HEK293 (cell line): ENCODE measurements at regions not wholly inside any gene's neighbourhood (a gene's known extent, or its start where the extent isn't known, plus 50 kb on each side); places are given as distances from the start of the nearest gene placed in this dataset.

Experiments
- CTCF ChIA-PET: fragments of 350-600 bp; formaldehyde crosslinking; extraction: SDS; loops from one replicate; lab custom pipeline; 2021; ENCODE audit warnings: antibody characterized with exemption; lab: Yijun Ruan, JAX
- POLR2A ChIA-PET: fragments of 300-600 bp; formaldehyde crosslinking; extraction: SDS; loops from one replicate; lab custom pipeline; 2020; ENCODE audit warnings: antibody characterized with exemption, inconsistent platforms; lab: Yijun Ruan, JAX
- H3K27ac ChIP-seq: fragments of 200-500 bp; sonication (Bioruptor generic); 2 replicates; pipeline ENCODE4 v1.5.1; 2014; ENCODE audit warnings: low read depth, low read length, control low read depth, inconsistent platforms; ENCODE audit errors: extremely low read depth
- H3K36me3 ChIP-seq, 2 experiments: fragments of 200-500 bp in 1 of 2; sonication (Bioruptor generic) in 1 of 2; 1 replicate in 1 of 2; 2 replicates in 1 of 2; pipeline ENCODE4 v1.5.1; 2014 to 2017; ENCODE audit warnings: inconsistent platforms in 2 of 2, low read length in 2 of 2; ENCODE audit not compliant: control insufficient read depth in 2 of 2, insufficient read depth in 1 of 2
- H3K4me1 ChIP-seq: fragments of 200-500 bp; sonication (Bioruptor generic); 2 replicates; pipeline ENCODE4 v1.5.1; 2014; ENCODE audit warnings: mild to moderate bottlenecking, low read length, inconsistent platforms; ENCODE audit not compliant: control insufficient read depth, insufficient read depth
- H3K4me3 ChIP-seq: 2 replicates; pipeline ENCODE4 v1.5.1; 2011; ENCODE audit warnings: low read depth, mild to moderate bottlenecking, control low read depth, low read length, moderate library complexity
- H3K9me3 ChIP-seq: fragments of 200-500 bp; sonication (Bioruptor generic); 2 replicates; pipeline ENCODE4 v1.5.1; 2014; ENCODE audit warnings: low read depth, low read length, inconsistent platforms; ENCODE audit not compliant: control insufficient read depth, insufficient read depth
- GLIS2 ChIP-seq: fragments of 450-650 bp; formaldehyde crosslinking; IDR thresholded peaks from 2 replicates; pipeline ENCODE4 v1.5.1; 2016; ENCODE audit warnings: missing biosample characterization, missing genetic modification characterization
- HOXC10 ChIP-seq: sonication (generic); formaldehyde crosslinking; IDR thresholded peaks from 2 replicates; pipeline ENCODE4 v1.8.1; 2023; ENCODE audit warnings: mild to moderate bottlenecking, missing genetic modification reagents
- KLF9 ChIP-seq: fragments of 450-650 bp; formaldehyde crosslinking; IDR thresholded peaks from 2 replicates; pipeline ENCODE4 v1.5.1; 2016; ENCODE audit warnings: missing biosample characterization, missing genetic modification characterization, low read depth
- OSR2 ChIP-seq: fragments of 450-650 bp; formaldehyde crosslinking; IDR thresholded peaks from 2 replicates; pipeline ENCODE4 v1.5.1; 2016; ENCODE audit warnings: missing biosample characterization, missing genetic modification characterization
- ZBTB44 ChIP-seq: fragments of 450-650 bp; IDR thresholded peaks from 2 replicates; pipeline ENCODE4 v1.5.1; 2018; ENCODE audit warnings: missing biosample characterization, mild to moderate bottlenecking, missing genetic modification characterization
- ZNF148 ChIP-seq: fragments of 450-650 bp; formaldehyde crosslinking; IDR thresholded peaks from 2 replicates; pipeline ENCODE4 v1.5.0; 2017; ENCODE audit warnings: missing biosample characterization, missing genetic modification characterization, borderline replicate concordance
- ZNF155 ChIP-seq: fragments of 450-650 bp; formaldehyde crosslinking; IDR thresholded peaks from 2 replicates; pipeline ENCODE4 v1.5.1; 2016; ENCODE audit warnings: missing biosample characterization, missing genetic modification characterization
- ZNF157 ChIP-seq: fragments of 450-650 bp; formaldehyde crosslinking; IDR thresholded peaks from 2 replicates; pipeline ENCODE4 v1.5.1; 2016; ENCODE audit warnings: missing biosample characterization, missing genetic modification characterization
- ZNF16 ChIP-seq: fragments of 450-650 bp; formaldehyde crosslinking; IDR thresholded peaks from 2 replicates; pipeline ENCODE4 v1.5.1; 2016; ENCODE audit warnings: low read depth, missing biosample characterization, missing genetic modification characterization
- ZNF223 ChIP-seq: fragments of 450-650 bp; formaldehyde crosslinking; IDR thresholded peaks from 2 replicates; pipeline ENCODE4 v1.5.1; 2016; ENCODE audit warnings: missing biosample characterization, missing genetic modification characterization
- ZNF24 ChIP-seq: fragments of 450-650 bp; formaldehyde crosslinking; IDR thresholded peaks from 2 replicates; pipeline ENCODE4 v1.5.1; 2016; ENCODE audit warnings: missing biosample characterization, missing genetic modification characterization
- ZNF248 ChIP-seq: fragments of 450-650 bp; formaldehyde crosslinking; IDR thresholded peaks from 2 replicates; pipeline ENCODE4 v1.5.1; 2017; ENCODE audit warnings: missing biosample characterization, missing genetic modification characterization
- ZNF274 ChIP-seq, 2 experiments: fragments of 200-500 bp in 1 of 2; fragments of 450-650 bp in 1 of 2; sonication (Bioruptor generic) in 1 of 2; formaldehyde crosslinking in 1 of 2; IDR thresholded peaks; 2 replicates each; pipeline versions ENCODE4 v1.5.1 to v1.6.1; 2014 to 2016; ENCODE audit warnings: borderline replicate concordance in 1 of 2, inconsistent platforms in 1 of 2, low read length in 1 of 2, missing biosample characterization in 1 of 2, missing genetic modification characterization in 1 of 2
- ZNF302 ChIP-seq: fragments of 450-650 bp; formaldehyde crosslinking; IDR thresholded peaks from 2 replicates; pipeline ENCODE4 v1.5.1; 2016; ENCODE audit warnings: missing biosample characterization, missing genetic modification characterization, low read depth
- ZNF423 ChIP-seq: fragments of 450-650 bp; formaldehyde crosslinking; IDR thresholded peaks from 2 replicates; pipeline ENCODE4 v1.5.1; 2016; ENCODE audit warnings: missing biosample characterization, missing genetic modification characterization
- ZNF530 ChIP-seq: fragments of 450-650 bp; formaldehyde crosslinking; IDR thresholded peaks from 2 replicates; pipeline ENCODE4 v1.5.1; 2016; ENCODE audit warnings: low read depth, missing biosample characterization, missing genetic modification characterization
- ZNF596 ChIP-seq: fragments of 450-650 bp; IDR thresholded peaks from 2 replicates; pipeline ENCODE4 v1.5.0; 2018; ENCODE audit warnings: missing biosample characterization, mild to moderate bottlenecking, missing genetic modification characterization, moderate library complexity
- ZNF623 ChIP-seq: fragments of 450-650 bp; formaldehyde crosslinking; IDR thresholded peaks from 2 replicates; pipeline ENCODE4 v1.5.1; 2016; ENCODE audit warnings: missing biosample characterization, missing genetic modification characterization
- ZNF629 ChIP-seq: fragments of 450-650 bp; formaldehyde crosslinking; IDR thresholded peaks from 2 replicates; pipeline ENCODE4 v1.5.1; 2017; ENCODE audit warnings: missing biosample characterization, missing genetic modification characterization
- ZNF660 ChIP-seq: fragments of 450-650 bp; IDR thresholded peaks from 2 replicates; pipeline ENCODE4 v1.5.1; 2018; ENCODE audit warnings: missing biosample characterization, mild to moderate bottlenecking, missing genetic modification characterization
- ZNF664 ChIP-seq: fragments of 450-650 bp; formaldehyde crosslinking; IDR thresholded peaks from 2 replicates; pipeline ENCODE4 v1.5.1; 2016; ENCODE audit warnings: missing biosample characterization, missing genetic modification characterization
- ZNF776 ChIP-seq: fragments of 450-650 bp; formaldehyde crosslinking; IDR thresholded peaks from 2 replicates; pipeline ENCODE4 v1.5.0; 2017; ENCODE audit warnings: missing biosample characterization, missing genetic modification characterization, borderline replicate concordance
- ZSCAN18 ChIP-seq: fragments of 450-650 bp; formaldehyde crosslinking; IDR thresholded peaks from 2 replicates; pipeline ENCODE4 v1.5.1; 2016; ENCODE audit warnings: missing biosample characterization, missing genetic modification characterization
- TF ChIP-seq, protein P1 (sequence below): fragments of 450-650 bp; formaldehyde crosslinking; IDR thresholded peaks from 2 replicates; pipeline ENCODE4 v1.5.1; 2017; ENCODE audit warnings: missing biosample characterization, mild to moderate bottlenecking, missing genetic modification characterization, moderate library complexity
- TF ChIP-seq, protein P2 (sequence below): fragments of 450-650 bp; formaldehyde crosslinking; IDR thresholded peaks from 2 replicates; pipeline ENCODE4 v1.5.1; 2016; ENCODE audit warnings: missing biosample characterization, missing genetic modification characterization
- TF ChIP-seq, protein P3 (sequence below): fragments of 450-650 bp; formaldehyde crosslinking; IDR thresholded peaks from 2 replicates; pipeline ENCODE4 v1.5.1; 2016; ENCODE audit warnings: missing biosample characterization, missing genetic modification characterization

DNA sequence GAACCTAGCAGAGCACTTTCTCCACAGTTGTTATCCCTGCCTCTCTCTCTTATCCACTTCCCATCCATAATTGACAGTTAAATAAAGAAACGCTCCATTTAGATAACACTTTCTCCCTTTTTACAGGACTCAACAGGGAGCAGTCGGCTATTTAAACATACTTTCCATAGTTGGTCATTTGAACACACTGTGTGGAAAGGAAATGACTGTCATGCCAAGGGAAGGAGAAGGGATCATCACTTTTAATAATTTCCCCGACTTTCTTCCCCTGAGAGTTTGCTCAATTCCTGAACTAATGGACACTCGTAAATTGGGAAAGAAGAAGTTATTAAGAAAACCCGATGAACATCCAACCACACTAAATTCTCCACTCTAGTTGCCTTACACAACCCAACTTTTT lies 400.8 kb upstream of the PTGER4 start:
- Histone ChIP-seq H3K9me3 (no peaks in the 10 kb centered on the region), H3K36me3 (no peaks in the 10 kb centered on the region), H3K4me3 (no peak overlapping the region), H3K4me1 (no peaks in the 10 kb centered on the region), H3K27ac (no peak overlapping the region)
- ChIA-PET CTCF (no interaction called here), POLR2A (no interaction called here)
- TF ChIP-seq ZNF148 (tag by site-specific recombination) = no peak
- TF ChIP-seq ZNF530 (tag by site-specific recombination) = no peak
- TF ChIP-seq ZNF623 (tag by site-specific recombination) = no peak
- no peak for TF ChIP-seq ZSCAN18 (tag by site-specific recombination)
- TF ChIP-seq ZNF157 (tag by site-specific recombination) = no peak
- no peak for TF ChIP-seq HOXC10
- no peak for TF ChIP-seq ZNF660
- no peak for TF ChIP-seq ZNF664 (tag by site-specific recombination)
- TF ChIP-seq, protein P1, sequence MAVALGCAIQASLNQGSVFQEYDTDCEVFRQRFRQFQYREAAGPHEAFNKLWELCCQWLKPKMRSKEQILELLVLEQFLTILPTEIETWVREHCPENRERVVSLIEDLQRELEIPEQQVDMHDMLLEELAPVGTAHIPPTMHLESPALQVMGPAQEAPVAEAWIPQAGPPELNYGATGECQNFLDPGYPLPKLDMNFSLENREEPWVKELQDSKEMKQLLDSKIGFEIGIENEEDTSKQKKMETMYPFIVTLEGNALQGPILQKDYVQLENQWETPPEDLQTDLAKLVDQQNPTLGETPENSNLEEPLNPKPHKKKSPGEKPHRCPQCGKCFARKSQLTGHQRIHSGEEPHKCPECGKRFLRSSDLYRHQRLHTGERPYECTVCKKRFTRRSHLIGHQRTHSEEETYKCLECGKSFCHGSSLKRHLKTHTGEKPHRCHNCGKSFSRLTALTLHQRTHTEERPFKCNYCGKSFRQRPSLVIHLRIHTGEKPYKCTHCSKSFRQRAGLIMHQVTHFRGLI (tag by site-specific recombination) = no peak
- TF ChIP-seq ZNF24 (tag by site-specific recombination) = no peak
- TF ChIP-seq ZNF274 (IDR thresholded peaks at IDR 0.05; ENCODE audit: low read length) = no peak
- no peak for TF ChIP-seq ZNF274 (tag by site-specific recombination; IDR thresholded peaks at IDR 0.05; ENCODE audit: borderline replicate concordance)
- TF ChIP-seq ZNF776 (tag by site-specific recombination) = no peak
- TF ChIP-seq ZNF629 (tag by site-specific recombination) = no peak

- no peaks in the 10 kb centered on the region for H3K36me3 ChIP-seq
- ChIA-PET CTCF (no interaction called here), POLR2A (no interaction called here)
- H3K9me3 ChIP-seq = no peaks in the 10 kb centered on the region
- no peak overlapping the region for H3K4me3 ChIP-seq
- no peak overlapping the region for H3K27ac ChIP-seq
- no peaks in the 10 kb centered on the region for H3K4me1 ChIP-seq
- TF ChIP-seq, protein P2, sequence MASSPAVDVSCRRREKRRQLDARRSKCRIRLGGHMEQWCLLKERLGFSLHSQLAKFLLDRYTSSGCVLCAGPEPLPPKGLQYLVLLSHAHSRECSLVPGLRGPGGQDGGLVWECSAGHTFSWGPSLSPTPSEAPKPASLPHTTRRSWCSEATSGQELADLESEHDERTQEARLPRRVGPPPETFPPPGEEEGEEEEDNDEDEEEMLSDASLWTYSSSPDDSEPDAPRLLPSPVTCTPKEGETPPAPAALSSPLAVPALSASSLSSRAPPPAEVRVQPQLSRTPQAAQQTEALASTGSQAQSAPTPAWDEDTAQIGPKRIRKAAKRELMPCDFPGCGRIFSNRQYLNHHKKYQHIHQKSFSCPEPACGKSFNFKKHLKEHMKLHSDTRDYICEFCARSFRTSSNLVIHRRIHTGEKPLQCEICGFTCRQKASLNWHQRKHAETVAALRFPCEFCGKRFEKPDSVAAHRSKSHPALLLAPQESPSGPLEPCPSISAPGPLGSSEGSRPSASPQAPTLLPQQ (tag by site-specific recombination) = no peak
- TF ChIP-seq ZNF596 (tag by site-specific recombination) (no peak), ZNF223 (tag by site-specific recombination) (no peak), OSR2 (no peak), ZNF423 (tag by site-specific recombination) (no peak), ZNF248 (no peak), ZNF16 (no peak), GLIS2 (tag by site-specific recombination) (no peak), ZNF155 (tag by site-specific recombination) (no peak), ZNF302 (no peak), ZNF274 (IDR thresholded peaks at IDR 0.05; ENCODE audit: low read length) (no peak), ZNF274 (tag by site-specific recombination; IDR thresholded peaks at IDR 0.05; ENCODE audit: borderline replicate concordance) (no peak), ZBTB44 (no peak), KLF9 (tag by site-specific recombination) (no peak)
- TF ChIP-seq, protein P3, sequence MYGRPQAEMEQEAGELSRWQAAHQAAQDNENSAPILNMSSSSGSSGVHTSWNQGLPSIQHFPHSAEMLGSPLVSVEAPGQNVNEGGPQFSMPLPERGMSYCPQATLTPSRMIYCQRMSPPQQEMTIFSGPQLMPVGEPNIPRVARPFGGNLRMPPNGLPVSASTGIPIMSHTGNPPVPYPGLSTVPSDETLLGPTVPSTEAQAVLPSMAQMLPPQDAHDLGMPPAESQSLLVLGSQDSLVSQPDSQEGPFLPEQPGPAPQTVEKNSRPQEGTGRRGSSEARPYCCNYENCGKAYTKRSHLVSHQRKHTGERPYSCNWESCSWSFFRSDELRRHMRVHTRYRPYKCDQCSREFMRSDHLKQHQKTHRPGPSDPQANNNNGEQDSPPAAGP (tag by site-specific recombination) = no peak
Measured at GRCh38 chr5:40277161-40277906, 402.4 kb upstream of the PTGER4 start.
